NCI-H226 (cell line): ENCODE measurements at regions not wholly inside any gene's neighbourhood (a gene's known extent, or its start where the extent isn't known, plus 50 kb on each side); places are given as distances from the start of the nearest gene placed in this dataset.
"Not testable (repeated sequence)": the region's sequence is repeated elsewhere in the genome, so short reads cannot be mapped to it uniquely, and the experiment has no call there.

Experiments used
- DNase-seq: peaks from one replicate; pipeline ENCODE4 v3.0.0-alpha.2; 2015

- DNase-seq: no peak
Observed at GRCh38 chr6:141486942-141487341, 645.8 kb upstream of the GJE1 start.

- peak; percentile 45 for DNase-seq
Observed at GRCh38 chr6:141484711-141485110, 648.0 kb upstream of the GJE1 start.

GRCh38 chr6:141483598-141484061 lies 649.1 kb upstream of the GJE1 start:
- peak; percentile 62 for DNase-seq

- DNase-seq: no peak
Observed at GRCh38 chr6:141482796-141483597, 649.7 kb upstream of the GJE1 start.

GRCh38 chr6:141475259-141475658 lies 657.5 kb upstream of the GJE1 start:
- no peak for DNase-seq

- no peak for DNase-seq
Observed at GRCh38 chr6:141472162-141472928, 660.4 kb upstream of the GJE1 start.

DNA sequence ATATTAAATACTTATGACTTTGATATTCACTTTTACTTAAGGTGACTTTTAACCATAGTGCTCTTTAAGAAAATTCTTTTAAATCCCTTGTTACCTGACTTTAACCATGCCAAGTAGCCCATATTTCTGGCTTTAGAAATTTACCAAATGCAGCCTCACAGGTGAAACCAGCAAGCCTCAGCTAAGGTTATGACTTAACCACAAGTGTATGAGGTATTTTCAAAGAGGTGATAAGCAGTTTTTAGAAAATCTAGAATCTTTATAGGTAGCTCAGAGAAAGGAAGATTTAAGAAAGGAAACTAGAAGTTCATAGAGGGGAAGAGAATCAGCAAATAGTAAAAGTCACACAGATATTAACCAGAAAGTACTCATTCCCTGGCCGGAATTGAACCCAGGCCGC lies 661.9 kb upstream of the GJE1 start:
- no peak for DNase-seq

GRCh38 chr6:141467881-141468280 lies 664.8 kb upstream of the GJE1 start:
- DNase-seq: peak; percentile 79

- DNase-seq: no peak
Observed at GRCh38 chr6:141467041-141467440, 665.7 kb upstream of the GJE1 start.

DNA sequence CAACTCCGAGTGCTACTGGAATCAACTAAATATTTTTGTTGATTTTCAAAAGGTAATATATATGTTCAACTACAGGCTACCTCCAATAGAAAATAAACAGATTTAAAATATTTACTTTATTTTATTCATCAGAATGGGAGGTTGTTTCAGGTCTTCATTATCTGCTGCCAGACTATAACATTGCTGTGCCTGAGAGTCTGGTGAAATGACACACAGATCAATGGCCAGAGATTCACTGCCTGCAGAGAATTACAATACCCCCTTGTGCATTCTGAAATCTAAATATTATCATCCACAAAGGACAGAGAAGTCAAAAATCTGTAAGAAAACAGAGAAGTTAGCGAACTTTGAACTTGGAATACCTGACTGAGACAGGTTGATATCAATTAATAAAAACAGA lies 667.8 kb upstream of the GJE1 start:
- DNase-seq: no peak

GRCh38 chr6:141464490-141464889 lies 668.2 kb upstream of the GJE1 start:
- DNase-seq: peak; percentile 27

DNA sequence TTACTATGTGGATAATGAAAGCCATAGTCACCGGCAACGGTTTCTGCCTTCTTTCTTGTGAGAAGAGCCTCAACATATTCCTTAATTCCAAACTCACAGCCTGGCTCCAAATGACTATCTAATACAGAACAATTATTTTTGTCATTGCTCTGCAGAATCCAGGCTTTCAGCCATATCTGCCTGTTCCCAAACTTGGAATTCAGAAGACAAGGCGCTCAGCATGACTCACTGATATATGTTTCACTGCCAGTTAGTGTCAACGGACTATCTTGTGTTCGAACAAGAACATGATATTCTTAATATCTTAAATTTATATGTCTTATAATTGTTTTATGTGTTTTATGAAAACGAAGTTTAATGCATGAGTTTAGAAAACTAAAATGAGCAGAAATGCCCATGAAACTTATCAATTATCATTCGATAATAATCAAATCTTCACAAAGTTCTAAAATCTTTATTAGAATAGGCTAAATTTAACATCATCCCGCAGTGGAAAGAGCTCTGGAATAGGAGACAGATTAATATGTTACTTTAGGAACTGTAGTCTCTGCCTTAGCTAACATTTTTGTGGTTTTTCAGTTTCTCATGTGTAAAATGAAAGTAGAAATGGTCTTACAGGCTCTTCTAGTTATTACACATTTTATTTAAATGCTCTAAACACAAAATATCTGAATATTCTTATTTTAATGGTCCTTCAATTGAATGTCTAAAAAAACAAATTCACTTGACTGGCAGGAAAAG lies 669.3 kb upstream of the GJE1 start:
- DNase-seq: peak; percentile 24

- no peak for DNase-seq
Observed at GRCh38 chr6:141460743-141461484, 671.8 kb upstream of the GJE1 start.

DNA sequence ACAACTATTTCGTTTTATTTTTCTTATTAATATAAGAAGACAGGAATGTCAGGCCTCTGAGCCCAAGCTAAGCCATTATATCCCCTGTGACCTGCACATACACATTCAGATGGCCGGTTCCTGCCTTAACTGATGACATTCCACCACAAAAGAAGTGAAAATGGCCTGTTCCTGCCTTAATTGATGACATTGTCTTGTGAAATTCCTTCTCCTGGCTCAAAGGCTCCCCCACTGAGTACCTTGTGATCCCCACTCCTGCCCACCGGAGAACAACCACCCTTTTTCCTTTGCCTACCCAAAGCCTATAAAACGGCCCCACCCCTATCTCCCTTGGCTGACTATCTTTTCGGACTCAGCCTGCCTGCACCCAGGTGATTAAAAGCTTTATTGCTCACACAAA lies 672.5 kb upstream of the GJE1 start:
- DNase-seq: not testable (repeated sequence)

DNA sequence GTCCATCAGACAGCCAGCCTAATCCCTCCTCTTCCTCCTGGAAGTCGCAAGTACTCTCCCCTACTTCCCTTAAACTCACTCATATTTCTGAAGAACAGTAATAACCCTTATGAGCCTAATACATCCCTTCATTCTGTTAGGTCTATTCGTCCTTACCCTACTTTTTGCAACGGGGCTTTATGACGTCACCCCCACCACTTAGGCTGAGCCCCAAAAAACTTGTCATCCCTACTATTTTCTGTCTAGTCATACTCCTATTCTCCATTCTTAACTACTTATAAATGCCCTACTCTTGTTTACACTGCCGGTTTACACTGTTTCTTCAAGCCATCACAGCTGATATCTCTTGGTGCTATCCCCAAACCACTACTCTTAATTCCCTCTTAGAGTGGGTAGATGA lies 674.7 kb upstream of the GJE1 start:
- DNase-seq: not testable (repeated sequence)

DNA sequence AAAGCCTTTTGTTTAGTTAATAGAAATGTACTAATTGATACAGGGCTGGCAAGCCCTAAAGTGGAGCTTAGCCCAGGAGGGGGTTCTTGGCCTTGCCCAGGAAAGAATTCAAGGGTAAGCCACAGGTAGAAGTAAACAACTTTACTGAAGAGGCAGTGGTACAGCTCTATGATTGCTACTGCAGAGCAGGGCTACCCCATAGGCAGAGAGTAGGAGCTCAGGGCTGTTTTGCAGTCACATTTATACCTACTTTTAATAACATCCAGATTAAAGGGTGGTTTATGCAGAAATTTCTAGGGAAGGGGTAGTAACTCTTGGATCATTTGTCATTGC lies 680.4 kb upstream of the GJE1 start:
- no peak for DNase-seq

GRCh38 chr6:141451511-141452353 lies 681.0 kb upstream of the GJE1 start:
- DNase-seq: peak; percentile 83

DNA sequence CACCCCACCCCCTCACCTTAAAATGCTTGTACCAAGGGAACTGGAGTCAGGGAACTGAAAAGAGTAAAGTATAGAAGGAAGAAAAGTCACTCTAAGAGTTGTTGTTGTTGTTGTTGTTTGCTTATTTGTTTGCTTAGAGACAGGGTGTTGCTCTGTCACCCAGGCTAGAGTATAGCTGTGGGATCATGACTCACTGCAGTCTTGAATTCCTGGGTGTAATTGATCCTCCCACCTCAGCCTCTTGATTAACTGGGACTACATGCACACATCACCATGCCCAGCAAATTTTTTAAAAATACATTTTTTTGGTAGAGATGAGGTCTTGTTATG lies 681.6 kb upstream of the GJE1 start:
- no peak for DNase-seq

DNA sequence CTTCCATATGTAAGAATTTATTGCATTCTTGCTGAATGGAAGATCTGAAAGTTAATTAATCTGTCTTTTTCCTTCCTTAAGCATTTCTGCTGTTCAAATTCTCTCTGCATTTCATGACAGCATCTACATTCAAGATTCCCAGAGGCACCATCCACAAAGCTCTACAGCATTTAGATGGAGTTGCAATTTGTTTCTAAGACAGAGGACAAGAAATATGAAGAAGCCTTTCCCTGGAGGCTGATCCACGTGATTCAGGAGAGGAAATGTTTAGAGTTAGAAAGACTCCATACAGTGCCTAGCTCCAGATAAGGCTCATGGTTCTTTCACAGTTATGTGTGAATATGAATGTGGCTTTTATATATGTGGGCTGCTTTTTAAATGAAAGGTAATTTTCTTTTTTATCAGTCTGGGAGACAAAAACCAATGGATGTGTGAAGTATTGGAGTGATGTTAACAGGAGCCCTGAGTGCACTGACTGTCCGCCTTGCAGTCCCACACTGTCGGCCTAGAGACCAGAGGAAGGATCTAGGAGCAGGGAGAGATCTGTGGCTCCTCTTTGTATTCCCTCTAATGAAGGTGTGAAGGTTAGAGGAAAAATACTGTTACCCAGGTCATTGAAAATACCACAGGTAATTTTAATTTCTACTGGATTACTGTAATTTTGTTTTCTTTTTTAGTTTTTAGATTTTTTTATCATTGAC lies 686.6 kb upstream of the GJE1 start:
- DNase-seq: no peak

- DNase-seq: peak; percentile 43
Observed at GRCh38 chr6:141443668-141444289, 688.9 kb upstream of the GJE1 start.

DNA sequence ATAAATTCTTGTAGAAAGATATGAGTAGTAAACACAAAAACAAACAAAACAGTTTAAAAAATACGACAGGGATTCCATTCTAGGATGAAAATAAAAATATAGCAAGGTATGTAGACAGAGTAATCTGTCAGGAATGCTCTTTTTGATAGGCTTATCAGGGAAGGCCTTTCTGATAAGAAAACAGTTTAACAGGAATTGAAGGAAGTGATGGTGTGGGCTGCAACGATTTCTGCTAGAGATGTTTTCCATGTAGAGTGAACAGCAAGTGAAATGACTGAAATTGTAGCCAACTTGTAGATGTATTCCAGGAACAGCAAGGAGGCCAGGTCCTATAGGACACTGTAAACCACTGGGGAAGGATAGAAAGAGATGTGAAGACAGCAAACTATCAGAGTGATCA lies 689.7 kb upstream of the GJE1 start:
- DNase-seq: peak; percentile 85
